ENCODE measurements at regions not wholly inside any gene's neighbourhood (a gene's known extent, or its start where the extent isn't known, plus 50 kb on each side); places are given as distances from the start of the nearest gene placed in this dataset.

GRCh38 chr11:91527380-91528030 is 697.1 kb upstream of the FAT3 start:
- TF ChIP-seq POLR2A (IDR thresholded peaks at IDR 0.05) (no peak), CTCF (IDR thresholded peaks at IDR 0.05 in 4 of 5, conservative IDR thresholded peaks at IDR 0.05 in 1 of 5) (no peak)
